ENCODE measurements at regions not wholly inside any gene's neighbourhood (a gene's known extent, or its start where the extent isn't known, plus 50 kb on each side); places are given as distances from the start of the nearest gene placed in this dataset.

DNA sequence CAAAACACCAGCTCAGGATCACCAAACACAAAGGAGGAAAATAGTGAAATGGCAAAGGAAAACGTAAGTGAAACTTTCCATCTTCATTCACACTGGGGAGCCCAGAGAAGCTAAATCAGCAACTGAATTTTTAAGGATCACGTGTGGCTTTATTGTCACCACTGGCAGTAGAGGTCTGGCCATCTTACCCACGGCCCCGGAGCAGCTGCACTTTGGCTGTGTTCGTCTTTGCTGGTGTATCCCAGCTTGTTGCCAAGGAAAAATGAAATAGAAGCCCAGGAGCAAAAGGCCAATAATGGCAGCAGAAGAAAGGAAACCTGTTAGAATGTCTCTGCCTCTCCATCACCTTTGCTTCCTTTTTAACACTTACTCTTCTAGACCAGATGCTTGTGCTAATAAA lies 274.7 kb downstream of the FOXO1 start:
- DNase-seq (ENCODE audit: low spot score) = no peak
- H3K27ac ChIP-seq = no peak overlapping the region
- ChIA-PET POLR2A (ENCODE audit: low non-redundant PET) (no interaction called here), CTCF (no interaction called here)
- TF ChIP-seq, protein P1, sequence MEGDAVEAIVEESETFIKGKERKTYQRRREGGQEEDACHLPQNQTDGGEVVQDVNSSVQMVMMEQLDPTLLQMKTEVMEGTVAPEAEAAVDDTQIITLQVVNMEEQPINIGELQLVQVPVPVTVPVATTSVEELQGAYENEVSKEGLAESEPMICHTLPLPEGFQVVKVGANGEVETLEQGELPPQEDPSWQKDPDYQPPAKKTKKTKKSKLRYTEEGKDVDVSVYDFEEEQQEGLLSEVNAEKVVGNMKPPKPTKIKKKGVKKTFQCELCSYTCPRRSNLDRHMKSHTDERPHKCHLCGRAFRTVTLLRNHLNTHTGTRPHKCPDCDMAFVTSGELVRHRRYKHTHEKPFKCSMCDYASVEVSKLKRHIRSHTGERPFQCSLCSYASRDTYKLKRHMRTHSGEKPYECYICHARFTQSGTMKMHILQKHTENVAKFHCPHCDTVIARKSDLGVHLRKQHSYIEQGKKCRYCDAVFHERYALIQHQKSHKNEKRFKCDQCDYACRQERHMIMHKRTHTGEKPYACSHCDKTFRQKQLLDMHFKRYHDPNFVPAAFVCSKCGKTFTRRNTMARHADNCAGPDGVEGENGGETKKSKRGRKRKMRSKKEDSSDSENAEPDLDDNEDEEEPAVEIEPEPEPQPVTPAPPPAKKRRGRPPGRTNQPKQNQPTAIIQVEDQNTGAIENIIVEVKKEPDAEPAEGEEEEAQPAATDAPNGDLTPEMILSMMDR (conservative IDR thresholded peaks at IDR 0.05; ENCODE audit: low read depth) = no peak

DNA sequence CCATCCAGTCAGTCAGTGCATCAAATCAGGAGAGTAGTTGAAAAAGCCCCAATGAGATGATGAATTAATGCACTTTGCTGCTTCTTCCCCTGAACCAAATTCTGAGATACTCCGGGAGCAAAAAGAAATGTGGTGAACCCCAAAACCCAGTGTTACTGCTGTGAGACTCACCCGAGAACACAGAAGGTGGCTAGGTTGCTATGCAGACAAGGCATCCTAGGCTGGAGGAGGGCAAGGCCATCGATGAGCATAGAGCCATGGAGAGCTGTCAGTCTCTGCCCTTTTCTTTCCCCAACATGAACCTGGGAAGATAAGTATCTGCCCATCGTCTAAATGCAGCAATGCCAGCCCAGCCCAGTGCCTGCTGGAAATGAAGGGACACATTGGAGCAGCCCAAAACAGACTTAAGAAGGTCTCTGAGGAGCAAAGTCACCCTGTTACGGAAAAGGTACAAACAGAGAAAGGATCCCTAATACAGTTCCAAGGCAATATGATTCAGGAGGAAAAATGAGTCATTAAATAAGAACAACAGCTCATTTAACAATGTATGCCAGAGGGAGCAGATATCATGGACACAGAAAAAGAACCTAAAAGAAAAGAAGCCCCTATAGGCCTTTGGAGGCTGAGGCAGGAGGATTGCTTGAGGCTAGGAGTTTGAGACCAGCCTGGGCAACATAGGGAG lies 272.0 kb downstream of the FOXO1 start:
- H3K27ac ChIP-seq = no peak overlapping the region
- TF ChIP-seq, protein P1 (conservative IDR thresholded peaks at IDR 0.05; ENCODE audit: low read depth) = no peak
- CTCF ChIA-PET = interaction anchor here (0.7 kb wide), 1 partner anchor 451 kb away, joined by 3 read pairs; no protein-coding TSS in a partner anchor
- POLR2A ChIA-PET (ENCODE audit: low non-redundant PET) = no interaction called here
- DNase-seq (ENCODE audit: low spot score) = peak; percentile 9

DNA sequence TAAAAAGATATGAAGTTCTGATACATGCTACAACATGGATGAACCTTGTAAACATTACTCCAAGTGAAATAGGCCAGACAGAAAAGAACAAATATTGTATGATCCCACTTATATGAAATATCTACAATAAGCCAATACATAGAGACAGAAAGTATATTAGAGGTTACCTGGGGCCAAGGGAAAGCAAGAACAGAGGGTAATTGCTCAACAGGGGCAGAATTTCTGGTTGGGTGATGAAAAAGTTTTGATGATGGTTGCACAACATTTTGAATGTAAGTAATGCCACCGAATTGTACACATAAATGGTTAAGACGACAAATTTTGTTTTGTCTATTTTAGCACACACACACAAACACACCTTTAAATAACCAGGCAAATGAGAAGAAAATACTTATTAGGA lies 268.4 kb downstream of the FOXO1 start:
- DNase-seq (ENCODE audit: low spot score) = no peak
- ChIA-PET POLR2A (ENCODE audit: low non-redundant PET) (no interaction called here), CTCF (no interaction called here)
- TF ChIP-seq, protein P1 (conservative IDR thresholded peaks at IDR 0.05; ENCODE audit: low read depth) = no peak
- H3K27ac ChIP-seq = no peak overlapping the region

DNA sequence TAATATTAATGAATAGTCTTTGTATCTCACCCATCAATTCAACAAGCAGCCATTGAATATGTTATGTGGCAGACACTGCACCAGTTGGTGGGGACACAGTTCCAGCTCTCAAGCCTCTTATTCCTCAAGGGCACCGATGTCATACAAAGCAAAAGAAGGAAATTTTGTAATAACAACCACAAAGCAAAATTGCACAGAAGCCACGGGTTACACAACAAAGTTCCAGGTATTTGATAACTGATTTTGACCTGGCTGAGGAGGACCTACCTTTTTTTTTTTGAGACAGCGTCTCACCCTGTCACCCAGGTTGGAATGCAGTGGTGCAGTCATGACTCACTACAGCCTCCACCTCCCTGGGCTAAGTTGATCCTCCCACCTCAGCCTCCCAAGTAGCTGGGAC lies 266.7 kb downstream of the FOXO1 start:
- POLR2A ChIA-PET (ENCODE audit: low non-redundant PET) = no interaction called here
- TF ChIP-seq, protein P1 (conservative IDR thresholded peaks at IDR 0.05; ENCODE audit: low read depth) = no peak
- H3K27ac ChIP-seq = no peak overlapping the region
- DNase-seq (ENCODE audit: low spot score) = no peak
- CTCF ChIA-PET = no interaction called here

DNA sequence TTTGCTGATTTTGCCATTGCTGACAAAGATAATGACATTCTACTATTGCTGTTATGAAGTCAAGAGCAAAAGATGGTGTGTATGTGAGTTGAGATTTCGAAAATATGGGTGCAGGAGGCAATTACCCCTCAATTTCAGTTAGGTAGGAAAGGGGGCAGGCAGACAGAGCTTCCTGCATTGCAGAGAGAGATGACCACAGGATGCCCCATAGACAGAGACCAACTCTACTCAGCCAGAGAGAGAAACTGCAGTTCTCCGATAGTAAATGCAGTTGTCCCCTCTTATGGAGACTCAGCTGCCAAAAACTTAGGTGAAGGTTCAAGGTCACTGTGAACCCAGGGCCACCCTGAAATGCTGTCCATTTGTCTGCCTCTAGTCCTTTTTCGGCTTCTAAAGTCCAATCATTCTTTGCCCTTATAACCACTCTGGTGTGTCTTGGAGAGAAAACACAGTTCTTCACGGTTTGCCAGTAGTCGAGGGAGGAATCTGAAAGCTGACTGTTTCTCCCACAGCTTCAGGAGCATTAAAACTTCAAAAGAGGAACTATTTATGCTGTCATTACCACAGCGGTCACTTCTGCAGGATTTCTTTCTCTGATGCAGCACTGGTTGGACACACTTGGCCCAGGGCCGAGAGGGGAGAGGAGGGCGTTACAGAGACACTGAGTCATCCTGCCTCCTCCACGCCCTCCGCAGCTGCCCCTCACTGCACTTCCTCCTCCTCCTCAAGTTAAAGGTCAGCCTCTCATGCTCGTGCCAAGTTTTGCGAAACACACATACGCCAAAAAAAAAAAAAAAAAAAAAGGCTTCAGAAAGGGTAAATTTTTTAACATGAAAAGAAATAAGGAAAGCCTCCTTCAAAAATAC lies 264.3 kb downstream of the FOXO1 start:
- H3K27ac ChIP-seq = peak overlapping the region; percentile 90
- CTCF ChIA-PET = interaction anchor here (0.8 kb wide), 1 partner anchor 93 kb away, joined by 4 read pairs; no protein-coding TSS in a partner anchor
- peak; percentile 88 for DNase-seq (ENCODE audit: low spot score)
- TF ChIP-seq, protein P1 (conservative IDR thresholded peaks at IDR 0.05; ENCODE audit: low read depth) = no peak
- POLR2A ChIA-PET (ENCODE audit: low non-redundant PET) = no interaction called here

DNA sequence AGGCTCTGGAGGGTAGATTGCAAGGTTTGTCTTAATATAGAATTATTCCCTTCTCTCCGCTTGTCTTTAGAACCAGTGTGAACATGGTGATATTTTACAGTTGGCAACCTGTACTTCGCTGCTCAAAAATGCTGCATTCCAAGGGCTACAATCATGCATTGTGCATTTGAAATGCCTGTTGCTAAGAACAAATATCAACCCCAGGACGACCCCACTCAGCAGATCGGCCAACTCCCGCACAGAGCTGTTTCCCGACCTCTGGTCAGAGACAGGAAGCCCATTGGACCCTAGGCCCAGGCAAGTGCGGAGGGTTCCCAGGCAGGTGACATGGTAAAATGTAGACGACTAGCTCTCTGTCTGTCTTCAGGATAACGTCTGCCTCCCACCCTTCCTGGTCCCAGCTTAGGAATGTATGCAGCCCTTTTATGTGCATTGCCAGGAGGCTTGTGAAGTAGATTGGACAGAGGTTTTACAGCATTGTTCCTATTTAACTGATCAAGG lies 263.5 kb downstream of the FOXO1 start:
- ChIA-PET POLR2A (ENCODE audit: low non-redundant PET) (no interaction called here), CTCF (no interaction called here)
- TF ChIP-seq, protein P1 (conservative IDR thresholded peaks at IDR 0.05; ENCODE audit: low read depth) = no peak
- peak overlapping the region; percentile 90 for H3K27ac ChIP-seq
- DNase-seq (ENCODE audit: low spot score) = peak; percentile 33

Data from RWPE1 (cell line).